CD14-positive monocyte (primary cell): ENCODE measurements at regions not wholly inside any gene's neighbourhood (a gene's known extent, or its start where the extent isn't known, plus 50 kb on each side); places are given as distances from the start of the nearest gene placed in this dataset.

Experiments used
- DNase-seq, 3 donors: peaks; one replicate each; pipeline ENCODE4 v3.0.0-alpha.2; 2011 to 2022
- H2AFZ ChIP-seq: 2 replicates; pipeline ENCODE4 v1.6.0; 2012; ENCODE audit warnings: mild to moderate bottlenecking, low read depth, low read length, inconsistent platforms; ENCODE audit not compliant: insufficient read depth, poor library complexity, severe bottlenecking
- H3K27ac ChIP-seq, 2 donors: 1 replicate in 1 of 2; 2 replicates in 1 of 2; pipeline ENCODE4 v1.5.1; 2012 to 2013; ENCODE audit warnings: low read length in 2 of 2, control low read depth in 1 of 2, inconsistent platforms in 1 of 2, low read depth in 1 of 2, mild to moderate bottlenecking in 1 of 2
- H3K27me3 ChIP-seq, 2 donors: one replicate each; pipeline versions ENCODE4 v1.6.0 to v1.6.1; 2011 to 2013; ENCODE audit warnings: low read length in 2 of 2; ENCODE audit not compliant: control insufficient read depth in 2 of 2, insufficient read depth in 2 of 2
- H3K36me3 ChIP-seq, 2 donors: replicated peaks in 1 of 2; 1 replicate in 1 of 2; 2 replicates in 1 of 2; pipeline versions ENCODE4 v1.5.1 to v1.6.1; 2012 to 2013; ENCODE audit warnings: low read length in 2 of 2, control low read depth in 1 of 2, inconsistent platforms in 1 of 2, mild to moderate bottlenecking in 1 of 2; ENCODE audit not compliant: insufficient read depth in 2 of 2, control insufficient read depth in 1 of 2
- H3K4me1 ChIP-seq, 2 donors: 1 replicate in 1 of 2; 2 replicates in 1 of 2; pipeline versions ENCODE4 v1.5.1 to v1.6.1; 2012 to 2013; ENCODE audit warnings: low read length in 2 of 2, control low read depth in 1 of 2, inconsistent platforms in 1 of 2, mild to moderate bottlenecking in 1 of 2, moderate library complexity in 1 of 2; ENCODE audit not compliant: insufficient read depth in 2 of 2, control insufficient read depth in 1 of 2
- H3K4me2 ChIP-seq: replicated peaks from 2 replicates; pipeline ENCODE3; 2012; ENCODE audit warnings: low read length, moderate library complexity, mild to moderate bottlenecking; ENCODE audit not compliant: poor library complexity, severe bottlenecking; ENCODE audit errors: extremely low read depth
- H3K4me3 ChIP-seq, 3 experiments: fragments of 200-600 bp in 1 of 3; sonication (generic) in 1 of 3; replicated peaks in 1 of 3; 1 replicate in 2 of 3; 2 replicates in 1 of 3; pipeline ENCODE4 v1.5.1; 2011 to 2013; ENCODE audit warnings: low read length in 3 of 3, mild to moderate bottlenecking in 3 of 3, control low read depth in 2 of 3, low read depth in 2 of 3, inconsistent platforms in 1 of 3, moderate library complexity in 1 of 3
- H3K79me2 ChIP-seq: 2 replicates; pipeline ENCODE4 v1.6.0; 2012; ENCODE audit warnings: mild to moderate bottlenecking, control low read depth, inconsistent platforms, low read length, moderate library complexity; ENCODE audit not compliant: insufficient read depth
- H3K9ac ChIP-seq: 2 replicates; pipeline ENCODE4 v1.6.0; 2017; ENCODE audit warnings: low read length, mild to moderate bottlenecking; ENCODE audit not compliant: insufficient read depth, poor library complexity, severe bottlenecking
- H3K9me3 ChIP-seq, 2 donors: replicated peaks in 1 of 2; 1 replicate in 1 of 2; 2 replicates in 1 of 2; pipeline versions ENCODE4 v1.5.1 to v1.6.1; 2012 to 2013; ENCODE audit warnings: low read length in 2 of 2, control low read depth in 1 of 2; ENCODE audit not compliant: control insufficient read depth in 1 of 2, insufficient read depth in 1 of 2
- H4K20me1 ChIP-seq: 2 replicates; pipeline ENCODE4 v1.6.0; 2012; ENCODE audit warnings: mild to moderate bottlenecking, low read length, control low read depth, moderate library complexity; ENCODE audit not compliant: insufficient read depth
- H3K27ac Mint-ChIP-seq, 7 donors: one replicate each; pipeline ENCODE4 v1.8.0; 2020; ENCODE audit warnings: mild to moderate bottlenecking in 7 of 7, mixed read lengths in 7 of 7, moderate library complexity in 6 of 7, inconsistent platforms in 2 of 7
- H3K27me3 Mint-ChIP-seq, 3 donors: one replicate each; pipeline ENCODE4 v1.8.0; 2021 to 2022; ENCODE audit warnings: low read depth in 3 of 3, mild to moderate bottlenecking in 3 of 3, mixed read lengths in 3 of 3, moderate library complexity in 3 of 3, inconsistent platforms in 1 of 3
- H3K36me3 Mint-ChIP-seq, 2 donors: one replicate each; pipeline ENCODE4 v1.8.0; 2020; ENCODE audit warnings: mixed read lengths in 2 of 2, inconsistent platforms in 1 of 2, mild to moderate bottlenecking in 1 of 2
- H3K4me1 Mint-ChIP-seq: one replicate; pipeline ENCODE4 v1.8.0; 2020; ENCODE audit warnings: mild to moderate bottlenecking, mixed read lengths
- H3K4me3 Mint-ChIP-seq, 2 donors: one replicate each; pipeline ENCODE4 v1.8.0; 2020; ENCODE audit warnings: mild to moderate bottlenecking in 2 of 2, mixed read lengths in 2 of 2, moderate library complexity in 1 of 2
- H3K9me3 Mint-ChIP-seq, 7 donors: one replicate each; pipeline ENCODE4 v1.8.0; 2020 to 2022; ENCODE audit warnings: mixed read lengths in 7 of 7, mild to moderate bottlenecking in 6 of 7, moderate library complexity in 6 of 7, inconsistent platforms in 2 of 7
- WGBS: methylation state at CpG from one replicate; pipeline ENCODE4 v1.1.5; 2013; ENCODE audit warnings: missing lambda C conversion rate; ENCODE audit not compliant: insufficient coverage; 5-methylcytosine and 5-hydroxymethylcytosine counted together
- intact Hi-C, 2 donors: fragments of 100-400 bp; cut with micrococcal nuclease; formaldehyde crosslinking; loops; one replicate each; pipeline versions ENCODE4 v1.15.0 to v1.15.1; 2023
- TF ChIP-seq, protein P1 (sequence below): fragments of 200-600 bp; IDR thresholded peaks from one replicate; pipeline ENCODE4 v1.8.0; 2022; ENCODE audit warnings: antibody characterized with exemption, mild to moderate bottlenecking

DNA sequence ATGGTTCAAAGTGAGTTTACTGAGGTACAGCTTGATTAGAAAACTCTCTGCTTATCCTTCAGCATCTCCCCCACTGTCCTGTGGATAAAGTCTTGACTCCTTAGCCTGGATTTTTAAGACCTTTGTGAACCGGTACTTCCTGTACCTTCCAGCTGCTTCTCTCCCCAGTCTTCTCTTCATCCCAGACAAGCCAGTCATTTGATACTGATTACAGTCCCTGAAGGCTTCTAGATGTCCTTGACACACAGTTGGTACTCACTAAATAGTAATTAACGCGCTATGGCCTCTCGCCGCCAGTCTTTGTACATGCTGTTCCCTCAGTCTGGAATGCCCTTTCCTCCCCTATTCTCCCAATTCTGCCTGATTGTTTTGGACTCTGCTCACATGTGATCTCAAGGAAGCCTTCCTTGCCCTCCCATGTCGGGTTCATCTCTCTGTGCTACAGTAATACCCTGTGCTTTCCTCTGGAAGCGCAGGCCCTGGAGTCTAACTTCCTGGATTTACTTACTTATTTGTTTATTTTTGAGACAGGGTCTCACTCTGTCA, 50.6 kb upstream of the PTGR2 start:
- Histone ChIP-seq H3K9me3 (no peaks in the 10 kb centered on the region), H3K4me3 (no peak overlapping the region), H3K27me3 (no peaks in the 10 kb centered on the region), H3K9ac (no peak overlapping the region), H2AFZ (no peak overlapping the region), H4K20me1 (no peaks in the 10 kb centered on the region), H3K36me3 (no peaks in the 10 kb centered on the region), H3K4me2 (no peak overlapping the region), H3K4me1 (peaks cover 0 to under 1% of the 10 kb centered on the region in 2 donors), H3K27ac (no peak overlapping the region), H3K79me2 (no peaks in the 10 kb centered on the region)
- no peak for DNase-seq
- 95% methylated on average over 5 of the region's 7 CpGs for WGBS
- Mint-ChIP-seq H3K9me3 (no peaks in the 10 kb centered on the region), H3K36me3 (no peaks in the 10 kb centered on the region), H3K27ac (no peak overlapping the region), H3K4me3 (no peak overlapping the region), H3K27me3 (peaks cover 0 to 3% (median 0%) of the 10 kb centered on the region in 3 donors), H3K4me1 (no peaks in the 10 kb centered on the region)
- TF ChIP-seq, protein P1, sequence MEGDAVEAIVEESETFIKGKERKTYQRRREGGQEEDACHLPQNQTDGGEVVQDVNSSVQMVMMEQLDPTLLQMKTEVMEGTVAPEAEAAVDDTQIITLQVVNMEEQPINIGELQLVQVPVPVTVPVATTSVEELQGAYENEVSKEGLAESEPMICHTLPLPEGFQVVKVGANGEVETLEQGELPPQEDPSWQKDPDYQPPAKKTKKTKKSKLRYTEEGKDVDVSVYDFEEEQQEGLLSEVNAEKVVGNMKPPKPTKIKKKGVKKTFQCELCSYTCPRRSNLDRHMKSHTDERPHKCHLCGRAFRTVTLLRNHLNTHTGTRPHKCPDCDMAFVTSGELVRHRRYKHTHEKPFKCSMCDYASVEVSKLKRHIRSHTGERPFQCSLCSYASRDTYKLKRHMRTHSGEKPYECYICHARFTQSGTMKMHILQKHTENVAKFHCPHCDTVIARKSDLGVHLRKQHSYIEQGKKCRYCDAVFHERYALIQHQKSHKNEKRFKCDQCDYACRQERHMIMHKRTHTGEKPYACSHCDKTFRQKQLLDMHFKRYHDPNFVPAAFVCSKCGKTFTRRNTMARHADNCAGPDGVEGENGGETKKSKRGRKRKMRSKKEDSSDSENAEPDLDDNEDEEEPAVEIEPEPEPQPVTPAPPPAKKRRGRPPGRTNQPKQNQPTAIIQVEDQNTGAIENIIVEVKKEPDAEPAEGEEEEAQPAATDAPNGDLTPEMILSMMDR: no peak
- intact Hi-C loops: no loop called here

DNA sequence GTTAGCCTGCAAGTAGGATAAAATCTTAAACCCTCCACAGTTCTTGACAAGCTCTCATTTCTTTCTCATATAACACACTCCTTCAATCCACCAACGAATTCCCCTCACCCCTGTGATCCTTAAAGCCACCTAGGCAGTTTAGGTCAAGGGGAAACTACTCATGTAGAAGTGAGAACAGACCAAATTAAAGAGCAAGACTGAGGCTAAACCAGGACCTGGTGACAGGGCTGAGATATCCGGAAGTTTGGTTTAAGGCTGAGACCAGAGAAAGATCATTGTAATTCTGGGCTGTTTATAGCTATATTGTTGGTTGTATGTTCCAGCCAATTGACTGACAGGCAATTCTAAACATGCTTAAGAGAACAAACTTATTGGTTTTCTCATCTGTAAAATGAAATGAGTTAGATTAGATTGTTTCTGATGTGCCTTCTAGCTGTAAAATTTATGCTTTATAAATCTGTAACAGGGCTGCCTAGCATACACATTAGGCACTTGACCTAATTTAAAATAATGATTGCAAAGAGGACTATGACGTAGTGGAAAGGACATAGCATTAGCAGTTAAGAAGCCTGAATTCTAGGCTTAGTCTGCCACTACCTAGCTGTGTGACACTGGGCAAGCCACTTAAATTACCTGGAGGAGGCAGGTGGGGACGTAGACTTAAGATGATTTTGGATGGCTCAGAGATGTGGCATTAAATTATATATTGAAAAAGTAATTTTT, 53.9 kb upstream of the PTGR2 start:
- H3K4me2 ChIP-seq: no peak overlapping the region
- Mint-ChIP-seq H3K4me3 (no peak overlapping the region), H3K27me3 (peaks cover 0 to 2% (median 0%) of the 10 kb centered on the region in 3 donors), H3K4me1 (peaks cover 18% of the 10 kb centered on the region), H3K36me3 (no peaks in the 10 kb centered on the region), H3K9me3 (no peaks in the 10 kb centered on the region), H3K27ac (no peak overlapping the region)
- H3K27me3 ChIP-seq: no peaks in the 10 kb centered on the region
- no peak overlapping the region for H3K27ac ChIP-seq
- no peak overlapping the region for H2AFZ ChIP-seq
- no peaks in the 10 kb centered on the region for H3K9me3 ChIP-seq
- H4K20me1 ChIP-seq: no peaks in the 10 kb centered on the region
- no peaks in the 10 kb centered on the region for H3K36me3 ChIP-seq
- H3K4me3 ChIP-seq: no peak overlapping the region
- intact Hi-C loops: no loop called here
- TF ChIP-seq, protein P1: no peak
- DNase-seq: no peak
- no peaks in the 10 kb centered on the region for H3K79me2 ChIP-seq
- peaks cover 18 to 21% of the 10 kb centered on the region in 2 donors for H3K4me1 ChIP-seq
- H3K9ac ChIP-seq: no peak overlapping the region
- 92% methylated on average over 2 of the region's 4 CpGs for WGBS
